Effector memory CD4-positive, alpha-beta T cell (primary cell): ENCODE measurements at regions not wholly inside any gene's neighbourhood (a gene's known extent, or its start where the extent isn't known, plus 50 kb on each side); places are given as distances from the start of the nearest gene placed in this dataset.

ENCODE experiments used
- DNase-seq, 3 donors: peaks; one replicate each; pipeline ENCODE4 v3.0.0-alpha.2; 2020
- H3K27ac ChIP-seq: 2 replicates; pipeline ENCODE4 v1.7.0; 2013; ENCODE audit warnings: mild to moderate bottlenecking, low read length, moderate library complexity; ENCODE audit not compliant: insufficient read depth, poor library complexity, severe bottlenecking
- H3K27me3 ChIP-seq: replicated peaks from 2 replicates; pipeline ENCODE4 v1.7.0; 2013; ENCODE audit warnings: mild to moderate bottlenecking, low read length; ENCODE audit not compliant: insufficient read depth, control insufficient read depth, poor library complexity, severe bottlenecking
- H3K36me3 ChIP-seq: 2 replicates; pipeline ENCODE4 v1.7.0; 2013; ENCODE audit warnings: mild to moderate bottlenecking, low read length, moderate library complexity; ENCODE audit not compliant: control insufficient read depth, insufficient read depth
- H3K4me1 ChIP-seq: 2 replicates; pipeline ENCODE4 v1.7.0; 2013; ENCODE audit warnings: low read length, mild to moderate bottlenecking; ENCODE audit not compliant: control insufficient read depth, insufficient read depth, poor library complexity, severe bottlenecking
- H3K4me3 ChIP-seq: 2 replicates; pipeline ENCODE4 v1.7.0; 2013; ENCODE audit warnings: low read length, low read depth, mild to moderate bottlenecking; ENCODE audit not compliant: insufficient read depth, poor library complexity, severe bottlenecking
- H3K9me3 ChIP-seq: 2 replicates; pipeline ENCODE4 v1.7.0; 2013; ENCODE audit warnings: mild to moderate bottlenecking, low read length, moderate library complexity; ENCODE audit not compliant: control insufficient read depth

GRCh38 chr9:103444176-103444575, 449.0 kb downstream of the CYLC2 start:
- Histone ChIP-seq H3K27ac (no peak overlapping the region), H3K4me1 (no peaks in the 10 kb centered on the region), H3K36me3 (no peaks in the 10 kb centered on the region), H3K4me3 (no peak overlapping the region), H3K9me3 (no peaks in the 10 kb centered on the region), H3K27me3 (no peaks in the 10 kb centered on the region)
- DNase-seq: no peak

GRCh38 chr9:103458826-103459225, 463.7 kb downstream of the CYLC2 start:
- Histone ChIP-seq H3K4me3 (no peak overlapping the region), H3K4me1 (no peaks in the 10 kb centered on the region), H3K27me3 (no peaks in the 10 kb centered on the region), H3K9me3 (no peaks in the 10 kb centered on the region), H3K36me3 (no peaks in the 10 kb centered on the region), H3K27ac (no peak overlapping the region)
- DNase-seq: no peak

GRCh38 chr9:103471241-103471640, 476.1 kb downstream of the CYLC2 start:
- Histone ChIP-seq H3K27ac (no peak overlapping the region), H3K36me3 (no peaks in the 10 kb centered on the region), H3K4me3 (no peak overlapping the region), H3K9me3 (no peaks in the 10 kb centered on the region), H3K4me1 (no peaks in the 10 kb centered on the region), H3K27me3 (no peaks in the 10 kb centered on the region)
- DNase-seq: no peak

GRCh38 chr9:103474156-103474555, 479.0 kb downstream of the CYLC2 start:
- H3K27me3 ChIP-seq: no peaks in the 10 kb centered on the region
- H3K36me3 ChIP-seq: no peaks in the 10 kb centered on the region
- H3K27ac ChIP-seq: no peak overlapping the region
- no peak overlapping the region for H3K4me3 ChIP-seq
- H3K9me3 ChIP-seq: no peaks in the 10 kb centered on the region
- no peaks in the 10 kb centered on the region for H3K4me1 ChIP-seq
- no peak for DNase-seq

- Histone ChIP-seq H3K27ac (no peak overlapping the region), H3K4me1 (no peaks in the 10 kb centered on the region), H3K27me3 (no peaks in the 10 kb centered on the region), H3K9me3 (no peaks in the 10 kb centered on the region), H3K36me3 (no peaks in the 10 kb centered on the region), H3K4me3 (no peak overlapping the region)
- DNase-seq: no peak
Measured at GRCh38 chr9:103483471-103484096, 488.5 kb downstream of the CYLC2 start.

- H3K36me3 ChIP-seq: no peaks in the 10 kb centered on the region
- H3K27ac ChIP-seq: no peak overlapping the region
- H3K4me3 ChIP-seq: no peak overlapping the region
- DNase-seq: no peak
- no peaks in the 10 kb centered on the region for H3K4me1 ChIP-seq
- no peaks in the 10 kb centered on the region for H3K9me3 ChIP-seq
- H3K27me3 ChIP-seq: no peaks in the 10 kb centered on the region
Measured at GRCh38 chr9:103485138-103485537, 490.0 kb downstream of the CYLC2 start.

GRCh38 chr9:103514767-103515166, 519.6 kb downstream of the CYLC2 start:
- Histone ChIP-seq H3K36me3 (no peaks in the 10 kb centered on the region), H3K27me3 (no peaks in the 10 kb centered on the region), H3K4me1 (no peaks in the 10 kb centered on the region), H3K9me3 (no peaks in the 10 kb centered on the region), H3K27ac (no peak overlapping the region), H3K4me3 (no peak overlapping the region)
- no peak for DNase-seq

- no peak for DNase-seq
- no peak overlapping the region for H3K27ac ChIP-seq
- no peaks in the 10 kb centered on the region for H3K4me1 ChIP-seq
- no peak overlapping the region for H3K4me3 ChIP-seq
- H3K27me3 ChIP-seq: no peaks in the 10 kb centered on the region
- H3K36me3 ChIP-seq: no peaks in the 10 kb centered on the region
- no peaks in the 10 kb centered on the region for H3K9me3 ChIP-seq
Measured at GRCh38 chr9:103522409-103522808, 527.3 kb downstream of the CYLC2 start.

GRCh38 chr9:103530934-103531333, 535.8 kb downstream of the CYLC2 start:
- H3K36me3 ChIP-seq: no peaks in the 10 kb centered on the region
- H3K27ac ChIP-seq: no peak overlapping the region
- H3K27me3 ChIP-seq: no peaks in the 10 kb centered on the region
- H3K4me1 ChIP-seq: no peaks in the 10 kb centered on the region
- peaks cover 3% of the 10 kb centered on the region for H3K9me3 ChIP-seq
- DNase-seq: no peak
- no peak overlapping the region for H3K4me3 ChIP-seq

- peaks cover 3% of the 10 kb centered on the region for H3K9me3 ChIP-seq
- DNase-seq: no peak
- H3K27ac ChIP-seq: no peak overlapping the region
- H3K36me3 ChIP-seq: no peaks in the 10 kb centered on the region
- H3K4me3 ChIP-seq: no peak overlapping the region
- no peaks in the 10 kb centered on the region for H3K27me3 ChIP-seq
- no peaks in the 10 kb centered on the region for H3K4me1 ChIP-seq
Measured at GRCh38 chr9:103533318-103533717, 538.2 kb downstream of the CYLC2 start.
